Right lung (tissue), 2 donors: ENCODE measurements at regions not wholly inside any gene's neighbourhood (a gene's known extent, or its start where the extent isn't known, plus 50 kb on each side); places are given as distances from the start of the nearest gene placed in this dataset.
A peak's percentile ranks its signal among the peaks of the same experiment; 100 is the strongest.

Experiments used
- DNase-seq, 2 donors: peaks; one replicate each; pipeline ENCODE4 v3.0.0-alpha.2; 2013

- DNase-seq, result no peak
Measured at GRCh38 chr12:97923546-97923945, 460.9 kb downstream of the RMST start.

GRCh38 chr12:97924122-97924521 is 461.5 kb downstream of the RMST start:
- DNase-seq, result no peak

DNA sequence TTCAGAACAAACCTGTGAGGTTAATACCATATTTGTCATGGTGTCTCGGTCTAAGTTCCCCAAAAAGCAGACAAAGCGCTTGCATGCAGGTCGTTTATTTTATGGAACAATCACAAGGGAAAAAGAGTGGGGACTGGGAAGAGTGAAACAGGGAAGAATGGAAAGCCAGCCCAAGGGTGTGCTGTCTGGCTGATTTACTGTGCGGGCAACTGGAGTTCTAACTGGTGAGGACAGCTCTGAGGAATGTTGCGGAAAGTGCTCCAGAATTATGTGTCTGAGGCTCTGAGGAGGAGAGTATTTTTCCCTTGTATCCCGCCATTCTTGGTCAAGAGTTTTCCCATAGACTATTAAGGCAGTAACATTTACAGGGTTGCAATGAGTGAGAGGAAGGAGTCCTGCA is 465.4 kb downstream of the RMST start:
- no peak for DNase-seq

GRCh38 chr12:97936165-97936564 is 473.6 kb downstream of the RMST start:
- DNase-seq, result no peak

GRCh38 chr12:97938031-97938430 is 475.4 kb downstream of the RMST start:
- no peak for DNase-seq

GRCh38 chr12:97939156-97939555 is 476.6 kb downstream of the RMST start:
- DNase-seq, result no peak

DNA sequence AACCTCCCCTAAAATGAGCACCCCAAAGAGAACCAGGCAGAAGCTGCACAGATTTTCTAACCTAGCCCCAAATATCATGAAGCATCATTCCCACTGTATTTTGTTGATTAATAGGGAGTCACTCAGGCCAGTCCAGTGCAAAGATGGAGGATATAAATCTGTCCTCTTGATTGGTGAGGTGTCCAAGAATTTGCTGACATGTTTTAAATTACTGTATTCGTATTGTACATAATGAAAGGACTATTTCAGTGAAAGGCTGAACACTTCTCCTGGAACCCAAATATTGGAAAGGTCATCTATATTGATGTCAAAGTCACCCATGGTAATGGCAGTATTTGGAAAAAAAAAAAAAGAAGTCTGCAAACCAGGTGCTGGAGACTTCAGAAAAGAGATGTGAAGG is 477.5 kb downstream of the RMST start:
- no peak for DNase-seq

GRCh38 chr12:97940629-97941028 is 478.0 kb downstream of the RMST start:
- no peak for DNase-seq

- DNase-seq, result no peak
Measured at GRCh38 chr12:97941686-97942354, 479.2 kb downstream of the RMST start.

GRCh38 chr12:97943359-97943758 is 480.8 kb downstream of the RMST start:
- no peak for DNase-seq

- no peak for DNase-seq
Measured at GRCh38 chr12:97944576-97944975, 482.0 kb downstream of the RMST start.

DNA sequence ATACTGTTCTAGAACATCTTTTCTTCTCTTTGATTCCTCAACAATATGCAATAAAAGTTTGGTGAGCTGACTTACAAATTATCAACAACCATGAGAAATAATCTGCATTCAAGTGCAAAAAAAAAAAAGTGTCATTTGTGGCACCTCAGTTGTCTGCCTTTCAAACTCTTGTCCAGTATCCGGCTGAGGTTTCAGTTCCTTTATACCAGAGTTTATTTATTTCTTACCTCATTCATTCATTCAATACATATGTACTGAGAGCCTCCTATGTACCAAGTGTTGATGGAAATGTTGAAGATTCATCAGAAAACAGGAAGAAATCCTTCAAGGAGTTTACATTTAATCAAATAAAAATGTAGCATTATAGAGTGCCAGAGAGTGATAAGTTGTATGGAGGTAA is 484.1 kb downstream of the RMST start:
- no peak for DNase-seq

DNA sequence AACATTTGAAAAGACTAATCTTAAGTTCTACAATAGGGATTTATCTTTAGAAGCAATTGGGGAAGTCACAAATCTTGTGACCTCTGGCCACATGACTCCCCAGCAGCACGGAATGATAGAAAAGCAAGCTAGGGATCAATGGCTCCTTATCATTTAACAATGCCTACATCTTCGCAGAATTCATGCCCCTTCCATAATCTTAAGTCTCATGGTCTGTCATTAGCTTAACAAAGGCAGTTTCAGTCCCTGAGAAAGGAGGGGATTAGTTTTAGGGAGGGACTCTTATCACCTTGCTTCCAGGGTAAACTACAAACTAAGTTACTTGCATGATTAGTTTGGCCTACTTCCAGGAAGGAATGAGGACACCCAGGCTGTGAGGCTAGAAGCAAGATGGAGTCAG is 486.0 kb downstream of the RMST start:
- no peak for DNase-seq

GRCh38 chr12:97951239-97951638 is 488.6 kb downstream of the RMST start:
- DNase-seq, result no peak

DNA sequence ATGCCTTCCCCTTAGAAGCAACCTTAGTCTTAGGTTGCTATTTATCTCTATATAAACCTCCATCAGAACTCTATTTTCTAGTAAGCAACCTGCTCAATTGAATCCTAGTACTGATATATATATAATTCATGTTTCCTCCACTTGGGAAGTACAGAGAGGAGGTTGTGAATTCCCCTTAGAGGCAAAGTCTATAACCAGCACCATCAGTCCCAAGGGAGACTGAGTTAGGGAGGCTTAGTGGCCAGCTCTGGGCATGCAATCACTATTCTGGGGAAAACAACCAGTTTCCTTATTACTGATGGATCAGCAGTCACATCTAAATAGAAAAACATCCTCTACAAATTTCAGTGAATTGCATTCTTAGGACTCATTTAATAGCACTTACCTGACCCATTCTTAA is 489.1 kb downstream of the RMST start:
- no peak for DNase-seq

DNA sequence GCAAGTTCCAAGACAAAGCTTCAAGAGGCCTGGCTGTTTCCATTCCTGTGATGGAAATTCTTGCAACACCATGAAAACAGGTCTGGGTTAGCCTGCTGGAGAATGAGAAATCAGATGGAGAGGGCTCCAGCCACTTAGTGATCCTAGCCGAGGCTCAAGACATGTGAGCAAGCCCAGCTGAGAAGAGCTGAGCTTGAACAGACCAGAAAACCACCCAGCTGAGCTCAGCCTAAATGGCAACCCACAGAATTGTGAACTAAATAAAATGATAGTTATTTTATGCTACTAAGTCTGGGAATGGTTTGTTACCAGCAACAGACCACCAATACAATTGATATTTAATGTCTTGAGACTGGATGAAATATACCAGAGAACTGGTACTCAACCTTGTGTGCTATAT is 494.5 kb downstream of the RMST start:
- no peak for DNase-seq

DNA sequence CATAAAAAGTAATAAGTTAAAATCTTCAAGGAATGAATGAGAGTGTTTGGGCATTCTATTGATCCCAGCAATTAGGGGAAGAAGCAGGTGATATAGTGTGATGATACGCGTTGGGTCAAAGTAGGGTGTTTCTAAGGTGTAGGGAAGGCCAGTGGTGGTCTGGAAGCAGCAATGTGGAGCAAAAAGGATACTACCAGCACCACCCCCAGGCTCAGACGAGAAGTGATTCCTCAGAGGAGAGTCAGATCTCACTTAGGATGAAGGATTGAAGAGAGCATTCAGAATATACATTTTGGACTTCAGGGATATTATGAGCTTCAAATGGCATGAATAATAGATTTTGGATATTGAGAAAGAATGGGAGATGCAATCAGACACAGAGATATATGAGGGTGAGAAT is 497.6 kb downstream of the RMST start:
- DNase-seq, result no peak

- DNase-seq, result no peak
Measured at GRCh38 chr12:97960741-97961608, 498.4 kb downstream of the RMST start.

DNA sequence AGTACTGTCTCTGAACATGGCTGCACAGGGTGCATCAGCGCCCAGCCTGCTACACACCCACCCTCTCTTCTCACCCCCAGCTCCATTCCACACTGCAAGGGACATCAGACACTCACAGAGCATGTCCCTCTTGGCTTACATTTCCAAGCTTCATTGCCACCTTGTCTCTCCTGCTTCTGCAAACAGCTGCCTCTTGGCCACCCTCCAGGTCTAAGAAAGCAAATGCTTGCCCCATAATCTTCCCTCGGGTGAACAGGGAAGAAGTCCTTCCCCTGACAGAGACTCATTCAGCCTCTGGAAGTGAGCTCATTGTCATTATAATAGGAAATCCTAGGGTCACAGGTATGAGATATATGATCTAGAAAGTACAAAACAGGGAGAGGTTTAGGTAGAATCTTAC is 505.2 kb downstream of the RMST start:
- no peak for DNase-seq

DNA sequence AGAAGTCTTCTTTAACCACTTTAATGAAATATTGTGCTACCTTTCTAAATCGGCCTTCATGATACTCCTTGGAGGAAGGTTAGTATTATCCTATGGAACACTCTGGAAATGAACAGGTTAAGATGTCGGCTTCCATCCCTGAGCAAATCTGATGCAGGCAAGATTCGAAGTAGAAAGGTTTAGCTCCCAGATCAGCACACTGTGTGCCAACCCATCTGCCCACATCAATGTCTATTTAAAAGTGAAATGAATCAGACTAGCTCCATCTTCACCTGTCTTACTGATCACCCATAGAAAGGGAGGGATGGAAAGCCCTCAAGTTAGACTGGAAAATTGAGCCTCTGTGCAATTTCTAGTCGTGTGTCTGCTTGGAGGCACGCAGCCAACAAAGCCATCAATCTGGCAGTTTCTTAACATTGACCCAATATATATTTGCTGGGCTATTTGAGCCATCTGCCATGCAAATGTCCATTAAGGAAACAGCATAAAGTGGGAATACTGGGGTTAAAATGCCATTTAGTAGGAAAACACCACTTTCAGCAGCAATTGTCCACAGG is 506.1 kb downstream of the RMST start:
- no peak for DNase-seq

DNA sequence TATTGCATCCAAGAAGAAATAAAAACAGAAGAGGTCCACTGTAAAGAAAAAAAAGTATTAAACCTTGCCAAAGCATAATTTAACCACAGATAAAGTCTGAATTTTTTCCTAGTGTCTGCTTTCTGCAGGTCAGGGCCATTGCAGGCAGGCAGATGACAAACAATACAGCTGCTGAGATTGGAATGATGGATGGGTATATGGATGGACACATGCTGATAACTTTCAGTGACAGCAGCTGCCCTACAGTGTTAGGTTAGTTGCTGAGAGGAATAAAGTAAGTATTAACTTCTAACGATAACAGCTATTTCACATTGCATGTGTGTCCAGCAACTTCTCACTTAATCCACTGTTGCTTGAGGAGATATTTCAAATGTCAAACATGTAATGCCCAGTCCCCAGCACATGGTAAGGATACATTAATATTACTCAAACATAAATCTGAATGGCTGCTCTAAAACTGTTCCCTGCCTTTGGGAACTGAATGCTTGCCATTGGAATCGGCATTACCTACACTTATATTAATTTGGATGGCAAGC is 515.3 kb downstream of the RMST start:
- DNase-seq, result peak; percentile 22 to 32

DNA sequence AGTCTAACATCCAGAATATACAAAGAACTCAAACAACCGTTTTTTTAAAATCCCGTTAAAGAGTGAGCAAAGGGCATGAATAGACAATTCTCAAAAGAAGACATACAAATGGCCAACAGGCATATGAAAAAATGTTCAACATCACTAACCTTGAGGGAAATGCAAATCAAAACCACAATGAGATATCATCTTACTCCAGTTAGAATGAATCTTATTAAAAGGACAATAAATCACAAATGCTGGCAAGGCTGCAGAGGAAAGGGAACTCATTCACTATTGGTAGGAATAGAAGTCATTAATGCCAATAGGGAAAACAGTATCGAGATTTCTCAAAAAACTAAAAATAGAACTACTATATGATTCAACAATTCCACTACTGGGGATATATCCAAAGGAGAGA is 520.1 kb downstream of the RMST start:
- no peak for DNase-seq

DNA sequence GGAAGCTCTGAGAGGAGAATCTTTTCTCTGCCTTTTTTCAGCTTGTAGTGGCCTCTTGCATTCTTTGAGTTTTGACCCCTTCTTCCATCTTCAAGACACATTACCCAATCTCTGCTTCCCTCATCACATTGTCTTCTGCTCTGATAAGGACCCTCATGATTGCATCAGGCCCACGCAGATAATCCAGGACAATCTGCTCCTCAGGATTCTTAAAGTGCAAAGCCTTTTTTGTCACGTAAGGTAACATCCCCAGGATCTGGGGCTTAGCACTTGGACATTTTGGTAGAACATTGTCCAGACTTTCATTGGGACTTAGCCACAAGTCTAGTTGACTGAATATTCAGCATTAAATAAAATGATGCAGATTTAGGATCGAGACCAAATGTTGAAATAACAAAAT is 521.2 kb downstream of the RMST start:
- DNase-seq, result no peak
